ENCODE measurements at regions not wholly inside any gene's neighbourhood (a gene's known extent, or its start where the extent isn't known, plus 50 kb on each side); places are given as distances from the start of the nearest gene placed in this dataset.

GRCh38 chr17:53527473-53527872 lies 295.3 kb upstream of the KIF2B start:
- TF ChIP-seq, protein P1, sequence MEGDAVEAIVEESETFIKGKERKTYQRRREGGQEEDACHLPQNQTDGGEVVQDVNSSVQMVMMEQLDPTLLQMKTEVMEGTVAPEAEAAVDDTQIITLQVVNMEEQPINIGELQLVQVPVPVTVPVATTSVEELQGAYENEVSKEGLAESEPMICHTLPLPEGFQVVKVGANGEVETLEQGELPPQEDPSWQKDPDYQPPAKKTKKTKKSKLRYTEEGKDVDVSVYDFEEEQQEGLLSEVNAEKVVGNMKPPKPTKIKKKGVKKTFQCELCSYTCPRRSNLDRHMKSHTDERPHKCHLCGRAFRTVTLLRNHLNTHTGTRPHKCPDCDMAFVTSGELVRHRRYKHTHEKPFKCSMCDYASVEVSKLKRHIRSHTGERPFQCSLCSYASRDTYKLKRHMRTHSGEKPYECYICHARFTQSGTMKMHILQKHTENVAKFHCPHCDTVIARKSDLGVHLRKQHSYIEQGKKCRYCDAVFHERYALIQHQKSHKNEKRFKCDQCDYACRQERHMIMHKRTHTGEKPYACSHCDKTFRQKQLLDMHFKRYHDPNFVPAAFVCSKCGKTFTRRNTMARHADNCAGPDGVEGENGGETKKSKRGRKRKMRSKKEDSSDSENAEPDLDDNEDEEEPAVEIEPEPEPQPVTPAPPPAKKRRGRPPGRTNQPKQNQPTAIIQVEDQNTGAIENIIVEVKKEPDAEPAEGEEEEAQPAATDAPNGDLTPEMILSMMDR (conservative IDR thresholded peaks at IDR 0.05; ENCODE audit: low read depth, low read length), result no peak
- TF ChIP-seq EZH2 (IDR thresholded peaks at IDR 0.05; ENCODE audit: borderline replicate concordance, low read depth, low read length, poor library complexity, severe bottlenecking), result no peak

Measured in A673 (cell line).